GM18870 (cell line): ENCODE measurements at regions not wholly inside any gene's neighbourhood (a gene's known extent, or its start where the extent isn't known, plus 50 kb on each side); places are given as distances from the start of the nearest gene placed in this dataset.

ENCODE experiments used
- ATAC-seq: cut with Tn5 transposase; IDR thresholded peaks from one replicate; pipeline ENCODE4 v1.9.1; 2021; ENCODE audit warnings: moderate library complexity; ENCODE audit not compliant: unreplicated experiment

GRCh38 chrX:68930542-68931317 is 101.9 kb downstream of the EFNB1 start:
- ATAC-seq, result no peak

- ATAC-seq, result no peak
Observed at GRCh38 chrX:68929332-68930150, 100.7 kb downstream of the EFNB1 start.

- no peak for ATAC-seq
Observed at GRCh38 chrX:68928401-68928800, 99.6 kb downstream of the EFNB1 start.

GRCh38 chrX:68927178-68927577 is 98.4 kb downstream of the EFNB1 start:
- no peak for ATAC-seq

- no peak for ATAC-seq
Observed at GRCh38 chrX:68923147-68923546, 94.3 kb downstream of the EFNB1 start.

GRCh38 chrX:68922013-68922412 is 93.2 kb downstream of the EFNB1 start:
- ATAC-seq, result no peak

- ATAC-seq, result no peak
Observed at GRCh38 chrX:68920561-68920960, 91.7 kb downstream of the EFNB1 start.

GRCh38 chrX:68919707-68920106 is 90.9 kb downstream of the EFNB1 start:
- no peak for ATAC-seq

GRCh38 chrX:68918202-68918601 is 89.4 kb downstream of the EFNB1 start:
- ATAC-seq, result no peak

- no peak for ATAC-seq
Observed at GRCh38 chrX:68917799-68918198, 89.0 kb downstream of the EFNB1 start.

- ATAC-seq, result no peak
Observed at GRCh38 chrX:68916891-68917290, 88.1 kb downstream of the EFNB1 start.

GRCh38 chrX:68915778-68916177 is 87.0 kb downstream of the EFNB1 start:
- ATAC-seq, result peak; percentile 90

- ATAC-seq, result no peak
Observed at GRCh38 chrX:68914479-68914946, 85.7 kb downstream of the EFNB1 start.

- no peak for ATAC-seq
Observed at GRCh38 chrX:68913249-68913547, 84.4 kb downstream of the EFNB1 start.

- ATAC-seq, result no peak
Observed at GRCh38 chrX:68912113-68912512, 83.3 kb downstream of the EFNB1 start.

- no peak for ATAC-seq
Observed at GRCh38 chrX:68910731-68911428, 82.1 kb downstream of the EFNB1 start.

GRCh38 chrX:68909945-68910344 is 81.1 kb downstream of the EFNB1 start:
- ATAC-seq, result no peak

GRCh38 chrX:68908071-68908470 is 79.2 kb downstream of the EFNB1 start:
- no peak for ATAC-seq

GRCh38 chrX:68902706-68903504 is 74.1 kb downstream of the EFNB1 start:
- no peak for ATAC-seq

- no peak for ATAC-seq
Observed at GRCh38 chrX:68901519-68901918, 72.7 kb downstream of the EFNB1 start.

- ATAC-seq, result no peak
Observed at GRCh38 chrX:68898598-68898997, 69.8 kb downstream of the EFNB1 start.
